ENCODE measurements at regions not wholly inside any gene's neighbourhood (a gene's known extent, or its start where the extent isn't known, plus 50 kb on each side); places are given as distances from the start of the nearest gene placed in this dataset.

DNA sequence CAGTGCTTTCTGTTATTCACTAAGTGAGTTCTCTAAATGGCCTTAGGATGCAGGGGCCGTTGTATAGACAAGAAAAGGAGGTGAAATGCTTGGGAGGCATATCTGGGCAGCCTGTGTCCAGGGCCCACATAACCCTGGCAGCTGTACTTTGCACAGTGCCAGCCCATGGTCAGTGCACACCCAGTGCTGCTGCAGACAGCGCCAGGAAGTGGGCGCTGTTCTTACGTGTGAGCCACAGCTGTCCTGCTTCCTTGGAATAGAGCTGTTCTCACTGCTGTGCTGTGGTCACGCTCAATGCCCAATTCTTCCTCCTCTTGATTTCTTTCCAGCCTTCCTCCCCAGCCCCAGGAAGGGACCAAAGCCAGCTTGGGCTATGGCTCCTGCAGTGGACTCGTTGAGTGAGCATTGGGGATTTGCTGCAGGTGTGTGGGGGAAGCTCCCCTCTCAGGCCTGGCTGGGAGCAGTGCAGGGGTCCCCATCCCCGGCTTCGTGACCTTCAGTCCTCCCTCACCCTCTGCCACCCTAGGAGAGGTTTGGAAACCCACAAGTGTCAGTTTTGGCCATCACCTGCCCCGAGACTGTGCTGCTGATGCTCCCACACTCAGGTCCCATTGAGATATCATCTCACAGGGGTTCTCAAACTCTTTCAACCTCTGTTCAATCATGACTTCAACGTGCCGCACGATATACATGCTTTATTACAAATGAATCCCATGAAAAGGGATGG lies 246.8 kb upstream of the EXOC2 start:
- Histone ChIP-seq H4K20me1 (ENCODE audit: insufficient read depth, poor library complexity, severe bottlenecking) (no peaks in the 10 kb centered on the region), H3K9me2 (replicated peaks; ENCODE audit: insufficient read depth) (no peaks in the 10 kb centered on the region), H3K4me2 (no peak overlapping the region), H3K36me3 (replicated peaks; ENCODE audit: insufficient read depth, low read depth) (no peaks in the 10 kb centered on the region), H2AFZ (no peak overlapping the region), H3K4me1 (ENCODE audit: insufficient read depth) (no peaks in the 10 kb centered on the region), H3K27me3 (no peaks in the 10 kb centered on the region), H3K4me3 (no peak overlapping the region), H3K27ac (no peak overlapping the region), H3K9me3 (ENCODE audit: low read depth) (no peaks in the 10 kb centered on the region), H3K79me2 (no peaks in the 10 kb centered on the region)
- no peak for DNase-seq (ENCODE audit: low spot score)
- TF ChIP-seq EZH2phosphoT487 (IDR thresholded peaks at IDR 0.05; ENCODE audit: low read depth, severe bottlenecking, unreplicated experiment): no peak
- TF ChIP-seq, protein P1, sequence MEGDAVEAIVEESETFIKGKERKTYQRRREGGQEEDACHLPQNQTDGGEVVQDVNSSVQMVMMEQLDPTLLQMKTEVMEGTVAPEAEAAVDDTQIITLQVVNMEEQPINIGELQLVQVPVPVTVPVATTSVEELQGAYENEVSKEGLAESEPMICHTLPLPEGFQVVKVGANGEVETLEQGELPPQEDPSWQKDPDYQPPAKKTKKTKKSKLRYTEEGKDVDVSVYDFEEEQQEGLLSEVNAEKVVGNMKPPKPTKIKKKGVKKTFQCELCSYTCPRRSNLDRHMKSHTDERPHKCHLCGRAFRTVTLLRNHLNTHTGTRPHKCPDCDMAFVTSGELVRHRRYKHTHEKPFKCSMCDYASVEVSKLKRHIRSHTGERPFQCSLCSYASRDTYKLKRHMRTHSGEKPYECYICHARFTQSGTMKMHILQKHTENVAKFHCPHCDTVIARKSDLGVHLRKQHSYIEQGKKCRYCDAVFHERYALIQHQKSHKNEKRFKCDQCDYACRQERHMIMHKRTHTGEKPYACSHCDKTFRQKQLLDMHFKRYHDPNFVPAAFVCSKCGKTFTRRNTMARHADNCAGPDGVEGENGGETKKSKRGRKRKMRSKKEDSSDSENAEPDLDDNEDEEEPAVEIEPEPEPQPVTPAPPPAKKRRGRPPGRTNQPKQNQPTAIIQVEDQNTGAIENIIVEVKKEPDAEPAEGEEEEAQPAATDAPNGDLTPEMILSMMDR (IDR thresholded peaks at IDR 0.05; ENCODE audit: poor library complexity): no peak
- no peak for TF ChIP-seq EZH2 (IDR thresholded peaks at IDR 0.05; ENCODE audit: borderline replicate concordance)
- WGBS (ENCODE audit: low lambda C conversion rate, missing lambda C conversion rate): 93% methylated on average over 12 of the region's 12 CpGs

DNA sequence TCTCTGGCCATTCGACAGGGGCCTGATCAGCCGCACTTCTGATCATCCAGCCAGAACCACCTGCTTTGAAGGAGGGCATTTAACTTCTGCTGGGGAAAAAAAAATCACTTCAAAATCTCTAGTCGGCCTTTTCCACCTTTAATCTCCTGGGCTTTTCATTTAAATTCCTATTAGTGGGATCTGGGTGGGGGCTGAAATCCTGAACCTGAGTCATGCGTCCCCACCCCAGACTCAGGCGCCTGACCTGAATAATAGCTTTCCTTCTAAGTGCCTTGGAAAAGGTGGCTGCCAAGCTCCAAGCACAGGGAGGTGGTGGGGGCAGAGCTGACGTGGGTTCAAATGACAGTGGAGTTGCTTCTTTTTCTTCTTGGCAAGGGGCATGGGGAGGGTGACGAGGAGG lies 246.0 kb upstream of the EXOC2 start:
- Histone ChIP-seq H3K79me2 (no peaks in the 10 kb centered on the region), H3K36me3 (replicated peaks; ENCODE audit: insufficient read depth, low read depth) (no peaks in the 10 kb centered on the region), H4K20me1 (ENCODE audit: insufficient read depth, poor library complexity, severe bottlenecking) (no peaks in the 10 kb centered on the region), H3K4me3 (no peak overlapping the region), H3K4me2 (no peak overlapping the region), H3K9me3 (ENCODE audit: low read depth) (no peaks in the 10 kb centered on the region), H3K9me2 (replicated peaks; ENCODE audit: insufficient read depth) (no peaks in the 10 kb centered on the region), H3K4me1 (ENCODE audit: insufficient read depth) (no peaks in the 10 kb centered on the region), H2AFZ (no peak overlapping the region), H3K27me3 (no peaks in the 10 kb centered on the region), H3K27ac (no peak overlapping the region)
- TF ChIP-seq EZH2phosphoT487 (IDR thresholded peaks at IDR 0.05; ENCODE audit: low read depth, severe bottlenecking, unreplicated experiment) (no peak), EZH2 (IDR thresholded peaks at IDR 0.05; ENCODE audit: borderline replicate concordance) (no peak)
- TF ChIP-seq, protein P1 (IDR thresholded peaks at IDR 0.05; ENCODE audit: poor library complexity): no peak
- WGBS (ENCODE audit: low lambda C conversion rate, missing lambda C conversion rate): 88% methylated on average over 7 of the region's 7 CpGs
- DNase-seq (ENCODE audit: low spot score): no peak

DNA sequence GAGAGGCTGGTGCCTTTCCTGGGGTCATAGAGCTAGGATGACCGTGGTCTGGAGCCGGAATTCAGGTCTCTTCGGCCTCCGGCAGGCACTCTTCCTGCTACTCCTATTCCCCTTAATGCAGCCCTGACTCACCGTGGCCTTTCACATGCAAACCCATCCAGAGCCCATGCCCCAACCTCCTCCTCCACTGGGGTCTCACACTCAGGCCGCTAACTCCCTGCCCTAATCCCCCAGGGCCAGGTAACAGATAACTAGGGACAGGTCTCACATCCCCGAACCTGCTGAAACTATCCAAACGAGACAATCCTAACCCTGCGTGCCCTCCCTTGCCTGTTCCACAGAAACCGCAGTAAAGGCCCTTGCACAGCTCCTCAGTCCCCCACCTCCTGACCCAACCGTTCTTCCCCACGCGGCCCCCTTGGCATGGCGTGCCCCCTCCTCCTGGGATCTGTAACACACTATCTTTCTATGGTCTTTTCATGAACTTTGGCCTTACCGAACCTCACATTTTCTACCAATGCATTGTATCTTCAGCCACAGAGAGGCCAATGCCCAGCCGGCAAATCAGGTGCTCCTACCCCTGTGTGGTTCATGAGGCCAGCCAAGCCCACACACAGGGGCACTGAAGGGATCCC lies 245.4 kb upstream of the EXOC2 start:
- WGBS (ENCODE audit: low lambda C conversion rate, missing lambda C conversion rate): 85% methylated on average over 16 of the region's 16 CpGs
- H3K9me3 ChIP-seq (ENCODE audit: low read depth): no peaks in the 10 kb centered on the region
- no peak overlapping the region for H3K4me3 ChIP-seq
- no peak overlapping the region for H3K27ac ChIP-seq
- no peaks in the 10 kb centered on the region for H3K9me2 ChIP-seq (replicated peaks; ENCODE audit: insufficient read depth)
- no peak overlapping the region for H3K4me2 ChIP-seq
- no peaks in the 10 kb centered on the region for H3K4me1 ChIP-seq (ENCODE audit: insufficient read depth)
- H3K27me3 ChIP-seq: no peaks in the 10 kb centered on the region
- H2AFZ ChIP-seq: no peak overlapping the region
- TF ChIP-seq, protein P1 (IDR thresholded peaks at IDR 0.05; ENCODE audit: poor library complexity): no peak
- TF ChIP-seq EZH2phosphoT487 (IDR thresholded peaks at IDR 0.05; ENCODE audit: low read depth, severe bottlenecking, unreplicated experiment): no peak
- no peak for TF ChIP-seq EZH2 (IDR thresholded peaks at IDR 0.05; ENCODE audit: borderline replicate concordance)
- H3K36me3 ChIP-seq (replicated peaks; ENCODE audit: insufficient read depth, low read depth): no peaks in the 10 kb centered on the region
- no peaks in the 10 kb centered on the region for H3K79me2 ChIP-seq
- DNase-seq (ENCODE audit: low spot score): no peak
- no peaks in the 10 kb centered on the region for H4K20me1 ChIP-seq (ENCODE audit: insufficient read depth, poor library complexity, severe bottlenecking)

All from hepatocyte (in vitro differentiated cells).